GM19025 (cell line): ENCODE measurements at regions not wholly inside any gene's neighbourhood (a gene's known extent, or its start where the extent isn't known, plus 50 kb on each side); places are given as distances from the start of the nearest gene placed in this dataset.

Experiments used
- ATAC-seq: cut with Tn5 transposase; IDR thresholded peaks from one replicate; pipeline ENCODE4 v1.9.1; 2021; ENCODE audit warnings: mild to moderate bottlenecking, low read depth, moderate library complexity; ENCODE audit not compliant: unreplicated experiment

- no peak for ATAC-seq
These were observed 1457.7 kb downstream of the BRD1 start for GRCh38 chr22:48369789-48370507.

GRCh38 chr22:48368975-48369525 lies 1458.6 kb downstream of the BRD1 start:
- no peak for ATAC-seq

DNA sequence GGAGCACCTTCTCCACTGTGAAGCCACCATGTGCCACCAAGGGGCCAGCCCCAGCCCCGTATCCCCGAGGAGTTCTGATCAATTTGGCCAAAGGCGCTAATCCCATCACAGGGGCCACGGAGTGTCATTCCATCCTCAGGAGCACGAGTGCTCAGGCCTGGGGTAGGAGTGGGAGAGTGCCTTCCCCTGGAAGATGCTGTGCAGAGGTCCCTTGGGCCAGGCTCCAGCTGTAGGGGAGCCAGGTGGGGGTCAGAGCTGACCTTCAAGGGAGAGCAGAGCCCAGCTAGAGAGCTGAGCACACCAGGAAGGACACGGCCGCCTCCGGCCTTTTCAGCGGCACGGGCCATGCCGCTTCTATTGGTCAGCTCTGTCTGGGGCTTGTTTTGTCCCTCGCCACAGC lies 1459.9 kb downstream of the BRD1 start:
- no peak for ATAC-seq

GRCh38 chr22:48366591-48366990 lies 1461.1 kb downstream of the BRD1 start:
- no peak for ATAC-seq

DNA sequence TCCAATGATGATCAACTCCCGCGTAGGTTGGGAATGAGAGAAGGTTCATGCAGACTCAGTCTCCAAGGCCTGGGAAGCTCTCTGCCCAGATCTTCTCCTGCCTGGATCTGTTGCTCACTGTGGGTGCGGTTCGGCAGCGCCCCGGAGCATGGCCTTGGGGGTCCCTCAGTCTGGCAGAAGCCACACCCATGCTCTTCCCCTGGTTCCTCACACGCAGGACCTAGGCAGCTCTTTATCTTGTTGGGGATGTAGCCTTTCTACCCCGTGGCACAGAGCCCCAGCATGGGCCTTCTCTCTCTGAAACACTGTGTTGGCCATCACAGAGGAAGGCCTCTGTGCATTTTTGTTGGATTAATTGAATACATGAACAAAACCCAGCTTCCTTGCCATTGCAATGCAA lies 1461.6 kb downstream of the BRD1 start:
- no peak for ATAC-seq

- ATAC-seq: no peak
These were observed 1462.3 kb downstream of the BRD1 start for GRCh38 chr22:48365386-48365785.

DNA sequence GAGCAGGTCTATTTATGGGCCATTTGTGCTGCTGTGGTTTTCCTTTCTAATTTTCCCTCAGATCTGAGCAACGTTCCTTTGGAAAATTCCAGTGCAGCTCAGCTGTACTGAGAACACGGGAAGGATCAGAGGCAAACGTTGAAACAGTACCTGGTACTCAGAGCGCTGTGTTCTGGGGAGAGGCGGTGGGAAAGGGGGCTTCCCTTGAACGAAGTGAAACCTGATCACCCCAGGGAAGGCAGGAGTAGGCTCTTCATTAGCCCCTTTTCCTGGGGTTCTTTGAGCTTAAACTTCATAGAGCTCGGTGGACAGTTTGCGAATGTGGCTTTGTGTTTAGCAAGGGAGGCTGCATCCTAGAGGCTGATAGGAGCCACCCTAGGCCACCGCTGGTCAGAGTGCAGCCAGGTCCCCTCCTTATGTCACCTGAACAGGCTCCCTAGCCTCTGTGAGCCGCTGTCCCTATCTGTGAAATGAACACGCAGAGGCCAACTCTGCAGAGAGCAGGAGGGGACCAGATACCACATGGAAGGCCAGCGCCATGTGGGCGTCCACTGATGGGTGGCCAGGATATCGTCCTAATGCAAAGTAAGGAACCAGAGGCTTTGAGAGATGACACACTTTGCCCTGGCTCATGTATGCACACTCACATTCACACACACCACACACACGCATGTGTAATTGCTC lies 1464.8 kb downstream of the BRD1 start:
- ATAC-seq: no peak

- ATAC-seq: no peak
These were observed 1466.5 kb downstream of the BRD1 start for GRCh38 chr22:48361099-48361639.

DNA sequence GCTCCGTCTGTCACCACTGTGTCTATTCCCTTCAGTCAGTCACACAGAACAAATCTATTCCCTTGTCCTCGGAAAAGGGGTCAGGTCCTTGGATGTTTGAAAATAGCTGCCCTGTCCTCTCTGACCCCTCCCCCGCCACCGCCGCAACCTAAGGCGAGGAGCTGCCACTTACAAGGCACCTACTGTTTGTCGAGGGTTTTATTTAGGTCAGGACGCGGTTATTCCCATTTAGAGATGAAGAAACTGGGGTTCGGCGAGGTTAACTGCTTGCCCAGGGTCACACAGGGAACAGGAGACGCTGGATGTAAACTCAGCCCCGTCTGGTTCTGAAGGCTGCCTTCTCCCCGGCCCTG lies 1468.1 kb downstream of the BRD1 start:
- no peak for ATAC-seq

DNA sequence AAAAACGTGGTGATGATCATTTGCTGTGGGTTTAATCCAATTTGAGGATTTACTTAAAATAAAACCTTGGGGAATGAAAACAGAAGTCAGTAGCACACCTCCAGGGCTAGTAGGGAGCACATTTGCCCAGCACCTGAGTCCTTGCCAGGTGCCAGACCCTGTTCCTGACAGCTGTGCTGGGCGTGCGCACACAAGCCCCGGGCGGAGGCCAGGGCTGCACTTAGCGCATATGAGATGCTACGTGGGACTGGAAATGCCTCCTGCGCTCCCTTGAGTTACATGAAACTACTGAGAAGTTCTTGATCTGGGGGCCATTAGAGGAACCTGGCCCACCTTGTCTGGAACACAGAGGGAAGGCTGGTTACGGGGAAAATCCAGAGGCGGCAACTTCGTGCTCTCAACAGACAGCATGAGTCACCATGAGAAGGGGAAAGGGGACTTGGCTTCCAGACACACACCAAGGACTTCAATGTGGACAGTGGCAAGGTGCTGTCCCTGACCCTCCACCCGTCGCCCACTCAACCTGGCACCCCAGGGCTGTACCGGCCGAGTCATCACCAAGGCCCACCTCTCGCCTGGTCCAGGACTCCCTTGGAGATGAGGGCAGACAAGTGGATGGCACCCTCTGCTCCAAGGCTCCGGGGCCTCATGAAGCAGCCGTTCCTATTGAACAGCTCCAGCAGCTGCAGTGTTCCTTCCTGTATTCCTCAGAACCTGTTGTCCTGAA lies 1468.6 kb downstream of the BRD1 start:
- ATAC-seq: no peak

- no peak for ATAC-seq
These were observed 1469.7 kb downstream of the BRD1 start for GRCh38 chr22:48357961-48358360.

- no peak for ATAC-seq
These were observed 1470.5 kb downstream of the BRD1 start for GRCh38 chr22:48357196-48357595.

DNA sequence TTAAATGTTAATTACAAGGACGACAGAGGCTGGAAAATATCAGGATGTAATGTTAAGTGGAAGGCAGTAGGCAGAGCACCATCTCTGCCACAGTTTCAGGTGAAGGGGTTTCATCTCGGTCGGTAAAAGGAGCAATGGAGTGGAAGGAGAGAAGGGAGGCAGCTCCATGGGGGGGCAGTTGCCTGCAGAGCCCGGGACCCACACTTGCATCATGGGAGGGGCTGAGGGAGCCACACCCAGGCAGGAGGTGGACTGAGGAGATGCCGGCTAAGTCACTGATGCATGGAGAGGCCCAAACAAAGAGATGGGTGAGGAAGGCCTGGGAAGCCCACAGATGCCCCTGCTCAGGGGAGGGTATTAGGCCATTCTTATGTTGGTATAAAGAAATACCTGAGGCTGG lies 1470.9 kb downstream of the BRD1 start:
- ATAC-seq: no peak

GRCh38 chr22:48354096-48354495 lies 1473.6 kb downstream of the BRD1 start:
- no peak for ATAC-seq

DNA sequence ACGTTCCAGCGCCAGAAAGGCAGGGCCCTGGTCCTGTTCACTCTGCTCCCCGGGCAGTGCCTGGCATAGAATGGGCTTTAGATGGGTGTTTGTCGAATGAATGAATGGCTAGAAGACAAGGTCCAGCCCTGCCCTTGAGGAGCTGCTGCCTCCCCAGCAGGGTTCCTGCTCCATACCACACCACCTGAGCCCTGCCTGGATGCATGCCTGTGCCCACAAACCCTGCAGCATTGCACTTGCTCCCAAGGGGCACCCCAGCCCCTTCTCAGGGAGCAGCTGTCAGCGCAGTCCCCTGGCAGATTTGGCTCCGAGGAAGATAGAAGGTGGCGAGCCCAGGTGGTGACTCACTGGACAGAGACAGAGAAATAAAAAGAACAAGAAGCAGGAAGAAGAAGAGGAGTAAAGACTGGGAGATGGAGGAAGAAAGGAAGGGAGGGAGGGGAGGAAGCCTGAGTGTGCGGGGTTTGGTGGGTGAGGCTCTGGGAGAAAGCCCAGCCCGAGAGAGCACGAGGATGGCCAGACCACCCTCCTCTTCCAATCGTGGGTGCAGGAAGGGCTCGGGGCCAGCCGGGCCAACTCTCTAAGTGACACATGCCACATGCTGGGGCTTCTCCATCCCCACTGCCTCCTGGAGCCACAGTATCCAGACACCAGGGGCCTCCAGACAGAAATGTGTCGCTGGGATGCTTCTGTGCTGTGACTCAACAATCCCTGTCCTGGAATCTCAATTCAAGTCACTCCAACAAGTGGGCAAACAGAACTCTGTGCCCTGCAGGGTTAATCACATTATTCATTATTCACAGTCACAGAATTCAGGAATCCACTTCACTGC lies 1474.3 kb downstream of the BRD1 start:
- ATAC-seq: no peak

- no peak for ATAC-seq
These were observed 1475.4 kb downstream of the BRD1 start for GRCh38 chr22:48352086-48352911.

DNA sequence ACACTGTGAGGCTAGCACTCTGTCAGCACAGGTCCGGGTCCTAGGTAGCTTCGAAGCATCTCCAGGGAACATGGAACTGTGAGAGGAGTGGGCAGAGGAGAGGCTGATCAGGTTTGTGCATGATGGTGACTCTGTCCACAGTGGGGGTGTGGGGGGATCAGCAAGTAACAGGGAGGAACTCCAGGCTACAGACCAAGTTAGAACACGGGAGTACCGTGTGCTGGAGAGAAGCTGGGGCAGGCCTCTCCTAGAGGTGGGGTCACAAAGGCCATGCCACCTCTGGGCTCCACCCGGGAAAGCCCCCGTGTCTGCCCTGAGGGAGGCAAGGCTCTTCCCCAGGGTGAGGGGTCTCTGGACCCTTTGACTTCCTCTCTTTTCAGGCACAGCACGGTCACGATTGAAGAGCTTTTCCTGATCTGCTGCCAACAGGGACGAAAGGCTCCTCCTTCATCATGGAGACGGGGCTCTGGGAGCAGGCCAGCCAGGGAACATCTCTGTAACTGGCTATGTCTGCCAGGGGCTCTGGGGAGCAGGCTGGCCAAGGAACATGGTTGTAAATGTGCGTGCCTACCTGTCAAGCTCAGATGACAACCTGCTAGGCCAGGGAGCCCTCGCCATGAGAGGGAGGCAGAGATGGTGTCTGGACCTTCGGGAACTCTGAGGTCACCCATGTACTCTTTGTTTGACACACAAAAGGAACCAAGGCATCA lies 1476.1 kb downstream of the BRD1 start:
- ATAC-seq: no peak

GRCh38 chr22:48350456-48350855 lies 1477.2 kb downstream of the BRD1 start:
- ATAC-seq: no peak

DNA sequence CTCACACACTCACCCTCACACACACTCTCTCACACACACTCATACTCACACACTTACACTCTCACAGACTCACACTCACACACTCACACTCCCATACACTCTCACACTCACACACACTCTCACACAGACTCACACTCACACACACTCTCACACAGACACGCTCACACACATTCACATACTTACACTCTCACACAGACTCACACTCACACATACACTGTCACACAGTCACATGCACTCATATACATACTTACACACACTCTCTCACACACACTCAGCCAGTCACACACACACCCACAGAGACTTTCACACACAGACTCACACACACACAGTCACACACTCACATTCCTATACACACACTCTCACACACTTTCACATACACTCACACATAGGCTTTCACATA lies 1478.8 kb downstream of the BRD1 start:
- ATAC-seq: no peak
